ENCODE measurements at regions not wholly inside any gene's neighbourhood (a gene's known extent, or its start where the extent isn't known, plus 50 kb on each side); places are given as distances from the start of the nearest gene placed in this dataset.

- TF ChIP-seq CTCF (conservative IDR thresholded peaks at IDR 0.05; ENCODE audit: low read length) = no peak
- no peak for TF ChIP-seq EZH2phosphoT487 (IDR thresholded peaks at IDR 0.05; ENCODE audit: borderline replicate concordance)
Observed at GRCh38 chr2:80968450-80968849, 663.9 kb upstream of the LRRTM1 start.

Data from Loucy (cell line).